ENCODE measurements at regions not wholly inside any gene's neighbourhood (a gene's known extent, or its start where the extent isn't known, plus 50 kb on each side); places are given as distances from the start of the nearest gene placed in this dataset.
"Not testable (repeated sequence)": the region's sequence is repeated elsewhere in the genome, so short reads cannot be mapped to it uniquely, and the experiment has no call there.

- DNase-seq (ENCODE audit: low read depth in 2 of 2): no peak
Observed at GRCh38 chr3:107142171-107142570, 235.1 kb upstream of the CCDC54 start.

- DNase-seq (ENCODE audit: low read depth in 2 of 2): no peak
Observed at GRCh38 chr3:107142786-107143575, 234.3 kb upstream of the CCDC54 start.

GRCh38 chr3:107150675-107151074, 226.6 kb upstream of the CCDC54 start:
- DNase-seq (ENCODE audit: low read depth in 2 of 2): no peak

- DNase-seq (ENCODE audit: low read depth in 2 of 2): no peak
Observed at GRCh38 chr3:107153981-107154380, 223.3 kb upstream of the CCDC54 start.

- DNase-seq (ENCODE audit: low read depth in 2 of 2): no peak
Observed at GRCh38 chr3:107172411-107172810, 204.8 kb upstream of the CCDC54 start.

- DNase-seq (ENCODE audit: low read depth in 2 of 2): no peak
Observed at GRCh38 chr3:107184375-107184774, 192.9 kb upstream of the CCDC54 start.

- DNase-seq (ENCODE audit: low read depth in 2 of 2): no peak
Observed at GRCh38 chr3:107188262-107188661, 189.0 kb upstream of the CCDC54 start.

- DNase-seq (ENCODE audit: low read depth in 2 of 2): no peak
Observed at GRCh38 chr3:107189158-107189791, 188.0 kb upstream of the CCDC54 start.

GRCh38 chr3:107193116-107193515, 184.1 kb upstream of the CCDC54 start:
- no peak for DNase-seq (ENCODE audit: low read depth in 2 of 2)

GRCh38 chr3:107198581-107199181, 178.6 kb upstream of the CCDC54 start:
- DNase-seq (ENCODE audit: low read depth in 2 of 2): no peak

- no peak for DNase-seq (ENCODE audit: low read depth in 2 of 2)
Observed at GRCh38 chr3:107201146-107201545, 176.1 kb upstream of the CCDC54 start.

GRCh38 chr3:107202885-107203284, 174.4 kb upstream of the CCDC54 start:
- not testable (repeated sequence) for DNase-seq (ENCODE audit: low read depth in 2 of 2)

- no peak for DNase-seq (ENCODE audit: low read depth in 2 of 2)
Observed at GRCh38 chr3:107204121-107204520, 173.1 kb upstream of the CCDC54 start.

GRCh38 chr3:107205358-107205757, 171.9 kb upstream of the CCDC54 start:
- no peak for DNase-seq (ENCODE audit: low read depth in 2 of 2)

GRCh38 chr3:107206141-107206540, 171.1 kb upstream of the CCDC54 start:
- DNase-seq (ENCODE audit: low read depth in 2 of 2): no peak

- no peak for DNase-seq (ENCODE audit: low read depth in 2 of 2)
Observed at GRCh38 chr3:107206945-107207344, 170.3 kb upstream of the CCDC54 start.

- DNase-seq (ENCODE audit: low read depth in 2 of 2): no peak
Observed at GRCh38 chr3:107208100-107208499, 169.1 kb upstream of the CCDC54 start.

GRCh38 chr3:107208796-107209195, 168.4 kb upstream of the CCDC54 start:
- DNase-seq (ENCODE audit: low read depth in 2 of 2): no peak

GRCh38 chr3:107209302-107209990, 167.8 kb upstream of the CCDC54 start:
- no peak for DNase-seq (ENCODE audit: low read depth in 2 of 2)

GRCh38 chr3:107211608-107212007, 165.6 kb upstream of the CCDC54 start:
- no peak for DNase-seq (ENCODE audit: low read depth in 2 of 2)

GRCh38 chr3:107212618-107213017, 164.6 kb upstream of the CCDC54 start:
- no peak for DNase-seq (ENCODE audit: low read depth in 2 of 2)

GRCh38 chr3:107213044-107213669, 164.1 kb upstream of the CCDC54 start:
- DNase-seq (ENCODE audit: low read depth in 2 of 2): no peak
